ENCODE measurements at regions not wholly inside any gene's neighbourhood (a gene's known extent, or its start where the extent isn't known, plus 50 kb on each side); places are given as distances from the start of the nearest gene placed in this dataset.
"Not testable (repeated sequence)": the region's sequence is repeated elsewhere in the genome, so short reads cannot be mapped to it uniquely, and the experiment has no call there.

- no peaks in the 10 kb centered on the region for H3K36me3 Mint-ChIP-seq
- no peaks in the 10 kb centered on the region for H3K9me3 Mint-ChIP-seq
- no peak for ATAC-seq
- no peak for DNase-seq (ENCODE audit: low spot score)
- H3K27me3 Mint-ChIP-seq = no peaks in the 10 kb centered on the region
- H3K4me1 Mint-ChIP-seq (ENCODE audit: low read depth in 2 of 2) = peaks cover 0 to 5% of the 10 kb centered on the region in 2 donors
- no peak overlapping the region for H3K4me3 Mint-ChIP-seq
- H3K27ac Mint-ChIP-seq = no peak overlapping the region
These were observed 415.9 kb downstream of the NDFIP2 start for GRCh38 chr13:79896851-79897250.

DNA sequence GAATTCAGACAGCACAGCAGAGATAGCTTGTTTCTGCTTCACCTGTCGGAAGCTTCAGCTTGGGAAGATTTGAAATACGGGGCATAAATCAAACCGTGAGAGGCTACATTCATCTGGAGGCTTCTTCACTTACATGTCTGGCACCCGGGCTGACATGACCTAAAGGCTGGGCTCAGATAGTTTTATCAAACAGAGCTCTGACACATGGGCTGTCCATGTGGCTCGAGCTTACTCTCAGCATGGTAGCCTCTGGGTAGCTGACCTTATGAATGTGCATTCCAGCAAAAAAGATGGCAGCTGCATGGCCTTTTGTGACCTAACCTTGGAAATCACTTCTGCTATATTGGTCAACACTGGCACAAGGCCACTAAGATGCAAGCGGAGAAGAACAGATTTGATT lies 414.5 kb downstream of the NDFIP2 start:
- DNase-seq (ENCODE audit: low spot score) (no peak), ATAC-seq (no peak)
- no peak overlapping the region for H3K27ac Mint-ChIP-seq
- no peaks in the 10 kb centered on the region for H3K36me3 Mint-ChIP-seq
- H3K9me3 Mint-ChIP-seq = no peaks in the 10 kb centered on the region
- no peak overlapping the region for H3K4me3 Mint-ChIP-seq
- H3K4me1 Mint-ChIP-seq (ENCODE audit: low read depth in 2 of 2) = peaks cover 0 to 5% of the 10 kb centered on the region in 2 donors
- H3K27me3 Mint-ChIP-seq = no peaks in the 10 kb centered on the region

DNA sequence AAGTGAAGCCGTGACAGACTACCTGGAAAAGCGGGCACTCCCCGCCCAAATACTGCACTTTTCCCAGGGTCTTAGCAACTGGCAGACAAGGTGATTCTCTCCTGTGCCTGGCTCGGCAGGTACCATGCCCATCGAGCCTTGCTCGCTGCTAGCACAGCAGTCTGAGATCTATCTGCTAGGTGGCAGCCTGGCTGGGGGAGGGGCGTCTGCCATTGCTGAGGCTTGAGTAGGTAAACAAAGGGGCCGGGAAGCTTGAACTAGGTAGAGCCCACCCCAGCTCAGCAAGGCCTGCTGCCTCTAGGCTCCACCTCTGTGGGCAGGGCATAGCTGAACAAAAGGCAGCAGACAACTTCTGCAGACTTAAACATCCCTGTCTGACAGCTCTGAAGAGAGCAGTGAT lies 406.3 kb downstream of the NDFIP2 start:
- H3K27me3 Mint-ChIP-seq, H3K36me3 Mint-ChIP-seq, ATAC-seq: not testable (repeated sequence)

GRCh38 chr13:79886601-79887000 lies 405.6 kb downstream of the NDFIP2 start:
- H3K4me1 Mint-ChIP-seq (ENCODE audit: low read depth in 2 of 2) = no peaks in the 10 kb centered on the region
- no peak overlapping the region for H3K27ac Mint-ChIP-seq
- H3K27me3 Mint-ChIP-seq = no peaks in the 10 kb centered on the region
- no peak for ATAC-seq
- peaks cover 8% of the 10 kb centered on the region for H3K9me3 Mint-ChIP-seq
- no peaks in the 10 kb centered on the region for H3K36me3 Mint-ChIP-seq
- no peak for DNase-seq (ENCODE audit: low spot score)
- no peak overlapping the region for H3K4me3 Mint-ChIP-seq

More for the DNA sequence above, 406.3 kb downstream of the NDFIP2 start:
- not testable (repeated sequence) for H3K4me3 Mint-ChIP-seq; H3K4me1 Mint-ChIP-seq (ENCODE audit: low read depth in 2 of 2); H3K27ac Mint-ChIP-seq; DNase-seq (ENCODE audit: low spot score); H3K9me3 Mint-ChIP-seq

DNA sequence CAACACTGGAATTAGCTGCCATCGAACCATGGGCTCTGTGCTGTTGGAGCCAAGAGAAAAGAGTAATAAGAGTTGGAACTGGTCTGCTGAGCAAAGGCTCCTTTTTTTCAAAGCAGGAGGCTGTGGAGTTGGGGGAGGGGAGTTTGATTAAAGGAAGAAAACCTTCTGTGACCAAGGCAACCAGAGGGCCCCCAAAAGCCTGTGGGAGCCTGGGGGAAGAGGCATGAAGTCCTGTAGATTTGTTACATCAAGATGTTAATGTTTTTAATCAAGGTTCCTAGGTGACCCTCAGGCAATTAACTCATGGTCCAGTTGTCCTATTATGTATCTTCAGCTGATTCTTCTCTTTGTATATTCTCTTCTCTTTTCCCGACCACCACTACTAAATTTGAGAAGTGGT lies 403.9 kb downstream of the NDFIP2 start:
- Mint-ChIP-seq H3K27me3 (no peaks in the 10 kb centered on the region), H3K9me3 (peaks cover 7% of the 10 kb centered on the region), H3K36me3 (no peaks in the 10 kb centered on the region), H3K27ac (no peak overlapping the region), H3K4me3 (no peak overlapping the region), H3K4me1 (ENCODE audit: low read depth in 2 of 2) (no peaks in the 10 kb centered on the region)
- ATAC-seq = no peak
- DNase-seq (ENCODE audit: low spot score) = no peak

- no peaks in the 10 kb centered on the region for H3K27me3 Mint-ChIP-seq
- ATAC-seq = no peak
- no peak overlapping the region for H3K4me3 Mint-ChIP-seq
- no peak overlapping the region for H3K27ac Mint-ChIP-seq
- DNase-seq (ENCODE audit: low spot score) = no peak
- no peaks in the 10 kb centered on the region for H3K4me1 Mint-ChIP-seq (ENCODE audit: low read depth in 2 of 2)
- no peaks in the 10 kb centered on the region for H3K9me3 Mint-ChIP-seq
- no peaks in the 10 kb centered on the region for H3K36me3 Mint-ChIP-seq
These were observed 402.3 kb downstream of the NDFIP2 start for GRCh38 chr13:79883216-79883615.

DNA sequence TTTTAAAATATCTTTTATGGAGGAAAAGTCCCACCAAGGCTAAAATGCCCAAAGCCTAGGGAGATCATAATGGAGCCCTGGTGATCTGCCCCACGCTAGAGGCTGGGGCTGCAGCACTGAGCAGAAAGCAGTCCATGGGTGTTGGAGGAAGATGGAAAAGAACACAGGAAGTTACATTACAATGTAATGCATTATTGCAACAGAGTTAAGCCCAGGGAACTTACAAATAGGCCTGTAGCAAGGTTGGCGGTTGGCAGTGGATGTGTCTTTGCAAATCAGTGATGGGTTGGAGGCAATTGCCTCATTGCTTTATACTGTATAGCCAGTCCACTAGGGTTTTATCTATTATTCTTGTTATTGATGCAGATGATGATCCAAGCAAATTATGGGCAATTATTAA lies 399.9 kb downstream of the NDFIP2 start:
- Mint-ChIP-seq H3K27ac (no peak overlapping the region), H3K4me3 (no peak overlapping the region), H3K9me3 (no peaks in the 10 kb centered on the region), H3K4me1 (ENCODE audit: low read depth in 2 of 2) (no peaks in the 10 kb centered on the region), H3K27me3 (no peaks in the 10 kb centered on the region), H3K36me3 (no peaks in the 10 kb centered on the region)
- DNase-seq (ENCODE audit: low spot score) = no peak
- no peak for ATAC-seq

- DNase-seq (ENCODE audit: low spot score) = no peak
- Mint-ChIP-seq H3K4me3 (no peak overlapping the region), H3K27ac (no peak overlapping the region), H3K9me3 (no peaks in the 10 kb centered on the region), H3K27me3 (no peaks in the 10 kb centered on the region), H3K36me3 (no peaks in the 10 kb centered on the region), H3K4me1 (ENCODE audit: low read depth in 2 of 2) (no peaks in the 10 kb centered on the region)
- no peak for ATAC-seq
These were observed 393.7 kb downstream of the NDFIP2 start for GRCh38 chr13:79874396-79875360.

- no peak overlapping the region for H3K4me3 Mint-ChIP-seq
- H3K27ac Mint-ChIP-seq = no peak overlapping the region
- no peak for DNase-seq (ENCODE audit: low spot score)
- H3K4me1 Mint-ChIP-seq (ENCODE audit: low read depth in 2 of 2) = no peaks in the 10 kb centered on the region
- H3K27me3 Mint-ChIP-seq = no peaks in the 10 kb centered on the region
- H3K36me3 Mint-ChIP-seq = no peaks in the 10 kb centered on the region
- no peak for ATAC-seq
- no peaks in the 10 kb centered on the region for H3K9me3 Mint-ChIP-seq
These were observed 390.6 kb downstream of the NDFIP2 start for GRCh38 chr13:79871594-79871993.

- no peak overlapping the region for H3K27ac Mint-ChIP-seq
- DNase-seq (ENCODE audit: low spot score) (no peak), ATAC-seq (no peak)
- H3K27me3 Mint-ChIP-seq = no peaks in the 10 kb centered on the region
- no peak overlapping the region for H3K4me3 Mint-ChIP-seq
- H3K36me3 Mint-ChIP-seq = no peaks in the 10 kb centered on the region
- H3K4me1 Mint-ChIP-seq (ENCODE audit: low read depth in 2 of 2) = no peaks in the 10 kb centered on the region
- no peaks in the 10 kb centered on the region for H3K9me3 Mint-ChIP-seq
These were observed 389.8 kb downstream of the NDFIP2 start for GRCh38 chr13:79870766-79871165.

DNA sequence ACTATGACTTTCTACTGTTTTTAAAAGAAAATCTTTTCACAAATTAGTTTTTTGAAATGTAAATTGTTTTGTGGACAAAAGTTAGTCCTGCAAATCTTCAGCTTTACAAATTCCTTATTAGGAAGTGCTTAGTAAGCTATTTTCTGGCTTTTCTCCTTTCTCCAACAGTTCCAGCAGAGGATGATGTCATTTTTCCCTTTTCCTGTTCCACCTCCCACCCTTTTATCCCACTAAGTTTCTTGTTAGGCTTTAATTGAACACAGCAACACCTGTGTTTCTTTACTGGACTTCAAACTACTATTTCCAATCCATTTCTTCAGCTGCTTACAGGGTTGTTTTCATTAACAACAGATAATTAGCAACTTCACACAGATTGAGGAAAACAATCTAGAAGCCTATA lies 389.2 kb downstream of the NDFIP2 start:
- no peaks in the 10 kb centered on the region for H3K4me1 Mint-ChIP-seq (ENCODE audit: low read depth in 2 of 2)
- H3K27ac Mint-ChIP-seq = no peak overlapping the region
- no peaks in the 10 kb centered on the region for H3K9me3 Mint-ChIP-seq
- H3K27me3 Mint-ChIP-seq = no peaks in the 10 kb centered on the region
- ATAC-seq = no peak
- H3K36me3 Mint-ChIP-seq = no peaks in the 10 kb centered on the region
- DNase-seq (ENCODE audit: low spot score) = no peak
- no peak overlapping the region for H3K4me3 Mint-ChIP-seq

DNA sequence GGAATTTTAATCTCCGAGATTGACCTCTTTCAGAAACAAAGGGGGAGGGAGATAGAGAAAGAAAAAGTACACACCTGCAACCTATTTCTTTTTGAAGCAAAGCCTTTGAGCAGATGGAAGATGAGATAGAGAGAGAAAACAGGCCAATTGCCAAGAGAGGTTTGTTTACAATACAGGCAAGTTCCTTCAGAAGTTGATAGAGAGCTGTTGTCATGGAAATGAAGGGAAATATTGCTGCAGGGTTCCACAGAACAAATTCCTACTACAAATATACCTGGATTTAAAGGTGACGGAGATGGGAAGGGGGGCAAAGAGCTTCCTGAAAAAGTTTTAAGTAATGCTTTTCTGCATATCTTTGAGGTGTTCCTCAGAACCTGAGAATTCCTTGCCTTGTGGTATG lies 388.4 kb downstream of the NDFIP2 start:
- DNase-seq (ENCODE audit: low spot score) (no peak), ATAC-seq (no peak)
- Mint-ChIP-seq H3K27me3 (no peaks in the 10 kb centered on the region), H3K4me1 (ENCODE audit: low read depth in 2 of 2) (no peaks in the 10 kb centered on the region), H3K36me3 (no peaks in the 10 kb centered on the region), H3K9me3 (no peaks in the 10 kb centered on the region), H3K27ac (no peak overlapping the region), H3K4me3 (no peak overlapping the region)

DNA sequence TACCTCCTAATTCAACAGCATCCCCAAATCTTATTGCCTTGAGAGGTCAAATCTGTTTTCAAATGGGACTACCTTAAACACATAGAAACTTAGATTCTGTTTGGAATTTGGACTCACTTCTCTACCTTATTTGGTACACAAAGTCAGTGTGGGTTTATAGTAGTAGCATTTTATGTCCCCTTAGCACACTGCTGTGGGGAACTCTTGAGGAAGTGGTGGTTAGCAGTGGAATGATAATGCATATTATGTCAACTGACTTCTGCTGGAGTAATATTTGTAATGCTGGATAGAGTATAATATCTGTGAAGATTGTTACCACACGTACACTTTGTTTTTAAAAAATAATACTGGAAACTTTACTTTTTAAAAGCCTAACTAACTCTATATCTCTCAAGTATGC lies 386.3 kb downstream of the NDFIP2 start:
- no peak overlapping the region for H3K4me3 Mint-ChIP-seq
- no peak for ATAC-seq
- no peaks in the 10 kb centered on the region for H3K27me3 Mint-ChIP-seq
- no peaks in the 10 kb centered on the region for H3K4me1 Mint-ChIP-seq (ENCODE audit: low read depth in 2 of 2)
- no peaks in the 10 kb centered on the region for H3K9me3 Mint-ChIP-seq
- no peak overlapping the region for H3K27ac Mint-ChIP-seq
- no peak for DNase-seq (ENCODE audit: low spot score)
- H3K36me3 Mint-ChIP-seq = no peaks in the 10 kb centered on the region

- Mint-ChIP-seq H3K27ac (no peak overlapping the region), H3K36me3 (no peaks in the 10 kb centered on the region), H3K27me3 (no peaks in the 10 kb centered on the region)
These were observed 385.5 kb downstream of the NDFIP2 start for GRCh38 chr13:79866436-79866835.

DNA sequence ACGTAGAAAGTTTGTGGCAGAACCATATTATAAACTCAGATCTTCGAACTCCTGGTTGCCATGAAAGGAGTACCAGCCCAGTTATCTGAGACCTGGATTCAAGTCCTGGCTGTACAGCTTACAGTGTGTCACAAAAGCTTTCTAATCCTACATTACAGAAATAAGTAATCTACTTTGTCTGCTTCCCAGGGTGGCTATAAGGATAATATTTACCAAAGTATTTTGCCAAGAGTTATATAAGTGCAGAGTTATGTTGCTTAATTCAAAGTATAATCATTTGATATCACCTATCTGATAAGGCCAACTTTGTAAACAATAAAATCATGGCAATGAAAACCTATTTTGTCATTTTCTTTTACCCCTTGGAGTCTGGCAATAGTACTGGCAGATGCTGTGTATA lies 381.6 kb downstream of the NDFIP2 start:
- no peaks in the 10 kb centered on the region for H3K36me3 Mint-ChIP-seq
- H3K27ac Mint-ChIP-seq = no peak overlapping the region
- H3K4me1 Mint-ChIP-seq (ENCODE audit: low read depth in 2 of 2) = no peaks in the 10 kb centered on the region
- H3K27me3 Mint-ChIP-seq = no peaks in the 10 kb centered on the region
- DNase-seq (ENCODE audit: low spot score) (no peak), ATAC-seq (no peak)
- no peaks in the 10 kb centered on the region for H3K9me3 Mint-ChIP-seq
- no peak overlapping the region for H3K4me3 Mint-ChIP-seq

More at GRCh38 chr13:79866436-79866835, 385.5 kb downstream of the NDFIP2 start:
- DNase-seq (ENCODE audit: low spot score) (no peak), ATAC-seq (no peak)
- Mint-ChIP-seq H3K4me3 (no peak overlapping the region), H3K9me3 (no peaks in the 10 kb centered on the region), H3K4me1 (ENCODE audit: low read depth in 2 of 2) (no peaks in the 10 kb centered on the region)

Measured in natural killer cell treated with Interleukin-12 subunit alpha and Interleukin-12 subunit beta and Interleukin-15 and Interleukin-18, amount 100 ng/mL, for 72 hours (primary cell).